ENCODE measurements at regions not wholly inside any gene's neighbourhood (a gene's known extent, or its start where the extent isn't known, plus 50 kb on each side); places are given as distances from the start of the nearest gene placed in this dataset.

DNA sequence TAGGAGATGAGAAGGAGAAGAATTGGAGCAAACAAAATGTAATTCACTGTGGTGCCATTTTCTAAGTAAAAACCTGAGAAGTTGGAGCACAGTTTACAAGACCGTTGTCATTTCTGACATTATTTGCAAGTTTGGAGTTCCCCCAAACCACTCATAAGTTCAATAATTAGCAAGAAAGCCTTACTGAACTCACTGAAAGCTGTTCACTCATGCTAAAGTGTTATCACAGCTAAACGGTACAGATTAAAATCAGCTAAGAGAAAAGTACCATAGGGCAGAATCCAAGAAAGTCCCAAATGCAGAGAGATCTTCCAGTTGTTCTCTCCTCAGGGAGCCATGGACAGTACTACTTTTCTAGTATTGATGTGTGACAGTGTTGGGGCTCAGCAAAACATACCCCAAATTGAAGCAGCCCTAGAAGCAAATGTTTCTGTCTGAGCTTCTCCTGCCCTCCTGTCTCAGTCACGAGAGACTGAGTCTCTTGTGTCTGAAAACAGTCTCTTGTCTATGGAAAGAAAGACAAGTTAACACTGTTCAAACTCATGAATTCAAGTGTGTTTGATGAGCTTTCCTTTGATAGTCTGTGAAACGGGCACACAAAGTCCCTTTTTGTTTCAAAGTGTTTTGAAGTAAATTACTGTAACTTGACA, 221.2 kb downstream of the GABRG2 start:
- TF ChIP-seq EZH2 (IDR thresholded peaks at IDR 0.05; ENCODE audit: borderline replicate concordance) (no peak), EZH2phosphoT487 (IDR thresholded peaks at IDR 0.05; ENCODE audit: low read depth, severe bottlenecking, unreplicated experiment) (no peak)
- TF ChIP-seq, protein P1, sequence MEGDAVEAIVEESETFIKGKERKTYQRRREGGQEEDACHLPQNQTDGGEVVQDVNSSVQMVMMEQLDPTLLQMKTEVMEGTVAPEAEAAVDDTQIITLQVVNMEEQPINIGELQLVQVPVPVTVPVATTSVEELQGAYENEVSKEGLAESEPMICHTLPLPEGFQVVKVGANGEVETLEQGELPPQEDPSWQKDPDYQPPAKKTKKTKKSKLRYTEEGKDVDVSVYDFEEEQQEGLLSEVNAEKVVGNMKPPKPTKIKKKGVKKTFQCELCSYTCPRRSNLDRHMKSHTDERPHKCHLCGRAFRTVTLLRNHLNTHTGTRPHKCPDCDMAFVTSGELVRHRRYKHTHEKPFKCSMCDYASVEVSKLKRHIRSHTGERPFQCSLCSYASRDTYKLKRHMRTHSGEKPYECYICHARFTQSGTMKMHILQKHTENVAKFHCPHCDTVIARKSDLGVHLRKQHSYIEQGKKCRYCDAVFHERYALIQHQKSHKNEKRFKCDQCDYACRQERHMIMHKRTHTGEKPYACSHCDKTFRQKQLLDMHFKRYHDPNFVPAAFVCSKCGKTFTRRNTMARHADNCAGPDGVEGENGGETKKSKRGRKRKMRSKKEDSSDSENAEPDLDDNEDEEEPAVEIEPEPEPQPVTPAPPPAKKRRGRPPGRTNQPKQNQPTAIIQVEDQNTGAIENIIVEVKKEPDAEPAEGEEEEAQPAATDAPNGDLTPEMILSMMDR (IDR thresholded peaks at IDR 0.05; ENCODE audit: poor library complexity): no peak
- H3K27ac ChIP-seq: no peak overlapping the region
- WGBS (ENCODE audit: low lambda C conversion rate, missing lambda C conversion rate): 61% methylated on average over 4 of the region's 4 CpGs
- no peaks in the 10 kb centered on the region for H3K27me3 ChIP-seq
- no peaks in the 10 kb centered on the region for H3K4me1 ChIP-seq (ENCODE audit: insufficient read depth)
- H2AFZ ChIP-seq: no peak overlapping the region
- no peaks in the 10 kb centered on the region for H3K9me3 ChIP-seq (ENCODE audit: low read depth)
- no peaks in the 10 kb centered on the region for H3K36me3 ChIP-seq (replicated peaks; ENCODE audit: insufficient read depth, low read depth)
- H3K4me2 ChIP-seq: no peak overlapping the region
- no peaks in the 10 kb centered on the region for H4K20me1 ChIP-seq (ENCODE audit: insufficient read depth, poor library complexity, severe bottlenecking)
- no peak overlapping the region for H3K4me3 ChIP-seq
- DNase-seq (ENCODE audit: low spot score): no peak
- H3K79me2 ChIP-seq: no peaks in the 10 kb centered on the region
- no peaks in the 10 kb centered on the region for H3K9me2 ChIP-seq (replicated peaks; ENCODE audit: insufficient read depth)

GRCh38 chr5:162289489-162289888, 221.9 kb downstream of the GABRG2 start:
- no peaks in the 10 kb centered on the region for H3K9me2 ChIP-seq (replicated peaks; ENCODE audit: insufficient read depth)
- H3K4me2 ChIP-seq: no peak overlapping the region
- H3K27me3 ChIP-seq: no peaks in the 10 kb centered on the region
- no peak overlapping the region for H3K27ac ChIP-seq
- TF ChIP-seq EZH2 (IDR thresholded peaks at IDR 0.05; ENCODE audit: borderline replicate concordance): no peak
- TF ChIP-seq, protein P1 (IDR thresholded peaks at IDR 0.05; ENCODE audit: poor library complexity): no peak
- no peak for TF ChIP-seq EZH2phosphoT487 (IDR thresholded peaks at IDR 0.05; ENCODE audit: low read depth, severe bottlenecking, unreplicated experiment)
- no peak overlapping the region for H3K4me3 ChIP-seq
- DNase-seq (ENCODE audit: low spot score): no peak
- no peaks in the 10 kb centered on the region for H3K9me3 ChIP-seq (ENCODE audit: low read depth)
- no peaks in the 10 kb centered on the region for H4K20me1 ChIP-seq (ENCODE audit: insufficient read depth, poor library complexity, severe bottlenecking)
- no peak overlapping the region for H2AFZ ChIP-seq
- WGBS (ENCODE audit: low lambda C conversion rate, missing lambda C conversion rate): 42% methylated on average over 2 of the region's 2 CpGs
- H3K79me2 ChIP-seq: no peaks in the 10 kb centered on the region
- H3K36me3 ChIP-seq (replicated peaks; ENCODE audit: insufficient read depth, low read depth): no peaks in the 10 kb centered on the region
- no peaks in the 10 kb centered on the region for H3K4me1 ChIP-seq (ENCODE audit: insufficient read depth)

DNA sequence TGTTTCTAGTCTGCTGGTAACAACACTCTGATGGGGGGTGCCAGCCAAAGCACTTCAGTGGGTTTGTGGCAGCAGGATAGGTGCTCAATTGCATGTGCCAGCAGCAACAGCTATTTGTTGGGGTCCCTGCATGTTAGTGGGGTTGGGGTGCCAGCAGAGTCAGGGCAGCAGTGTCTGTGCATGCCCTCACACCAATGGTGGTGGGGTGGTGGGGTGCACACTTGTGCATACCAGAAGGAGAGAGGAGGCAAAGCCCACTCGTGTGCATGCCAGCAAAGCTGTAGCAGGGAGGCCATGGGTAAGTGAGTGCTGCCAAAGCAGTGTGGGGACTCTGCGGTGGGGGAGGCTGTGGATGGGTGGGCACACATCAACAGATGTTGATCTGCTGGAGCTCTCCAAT, 232.2 kb downstream of the GABRG2 start:
- no peaks in the 10 kb centered on the region for H3K36me3 ChIP-seq (replicated peaks; ENCODE audit: insufficient read depth, low read depth)
- no peak overlapping the region for H3K27ac ChIP-seq
- no peaks in the 10 kb centered on the region for H3K4me1 ChIP-seq (ENCODE audit: insufficient read depth)
- 100% methylated on average over 1 of the region's 2 CpGs for WGBS (ENCODE audit: low lambda C conversion rate, missing lambda C conversion rate)
- no peaks in the 10 kb centered on the region for H3K27me3 ChIP-seq
- no peak overlapping the region for H3K4me2 ChIP-seq
- H2AFZ ChIP-seq: no peak overlapping the region
- no peak for DNase-seq (ENCODE audit: low spot score)
- no peaks in the 10 kb centered on the region for H3K79me2 ChIP-seq
- TF ChIP-seq EZH2 (IDR thresholded peaks at IDR 0.05; ENCODE audit: borderline replicate concordance): no peak
- TF ChIP-seq EZH2phosphoT487 (IDR thresholded peaks at IDR 0.05; ENCODE audit: low read depth, severe bottlenecking, unreplicated experiment): no peak
- TF ChIP-seq, protein P1 (IDR thresholded peaks at IDR 0.05; ENCODE audit: poor library complexity): no peak
- no peaks in the 10 kb centered on the region for H3K9me3 ChIP-seq (ENCODE audit: low read depth)
- H3K9me2 ChIP-seq (replicated peaks; ENCODE audit: insufficient read depth): no peaks in the 10 kb centered on the region
- H3K4me3 ChIP-seq: no peak overlapping the region
- no peaks in the 10 kb centered on the region for H4K20me1 ChIP-seq (ENCODE audit: insufficient read depth, poor library complexity, severe bottlenecking)
